Skin epidermis (tissue), 12 donors: ENCODE measurements at regions not wholly inside any gene's neighbourhood (a gene's known extent, or its start where the extent isn't known, plus 50 kb on each side); places are given as distances from the start of the nearest gene placed in this dataset.
"Not testable (repeated sequence)": the region's sequence is repeated elsewhere in the genome, so short reads cannot be mapped to it uniquely, and the experiment has no call there.

Experiments
- H3K27ac ChIP-seq, 21 experiments: fragments of 200-600 bp; sonication (generic) in 11 of 21; one replicate each; pipeline ENCODE4 v1.5.0; 2020; ENCODE audit warnings: mild to moderate bottlenecking in 3 of 21, inconsistent platforms in 2 of 21, moderate library complexity in 2 of 21
- H3K4me3 ChIP-seq, 7 experiments: fragments of 200-600 bp; sonication (generic) in 2 of 7; one replicate each; pipeline ENCODE4 v1.5.0; 2020; ENCODE audit warnings: inconsistent platforms in 2 of 7, mild to moderate bottlenecking in 2 of 7, moderate library complexity in 1 of 7

DNA sequence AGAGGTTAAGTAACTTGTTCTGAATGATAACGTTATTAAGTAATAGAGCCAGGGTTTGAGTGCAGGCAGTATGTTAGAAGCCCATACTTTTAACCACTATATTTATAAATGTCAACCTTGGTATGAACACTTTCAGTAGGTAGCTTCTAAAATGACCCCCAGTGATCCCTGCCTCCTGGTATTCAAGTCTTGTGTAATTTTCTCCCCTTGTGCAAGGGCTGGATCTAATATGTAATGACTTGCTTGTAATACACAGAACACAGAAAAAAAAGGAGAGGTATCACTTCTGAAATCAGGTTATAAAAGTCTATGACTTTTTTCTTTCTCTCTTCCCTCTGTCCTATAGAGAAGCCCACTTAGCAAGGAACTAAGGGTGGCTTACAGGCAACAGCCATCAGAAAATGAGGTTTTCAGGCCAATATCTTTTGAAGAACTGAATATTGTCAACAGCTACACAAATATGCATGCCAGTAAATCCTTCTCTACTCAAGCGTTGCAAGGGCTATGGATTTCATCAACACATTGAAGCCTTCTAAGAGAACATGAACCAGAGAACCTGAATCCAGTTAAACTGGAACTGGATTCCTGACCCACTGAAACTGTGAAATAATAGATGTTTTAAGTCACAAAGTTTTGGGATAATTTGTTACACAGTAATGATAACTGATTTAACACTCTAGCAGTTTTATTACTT lies 712.3 kb downstream of the METTL15 start:
- Histone ChIP-seq H3K4me3 (no peak overlapping the region), H3K27ac (no peak overlapping the region)

DNA sequence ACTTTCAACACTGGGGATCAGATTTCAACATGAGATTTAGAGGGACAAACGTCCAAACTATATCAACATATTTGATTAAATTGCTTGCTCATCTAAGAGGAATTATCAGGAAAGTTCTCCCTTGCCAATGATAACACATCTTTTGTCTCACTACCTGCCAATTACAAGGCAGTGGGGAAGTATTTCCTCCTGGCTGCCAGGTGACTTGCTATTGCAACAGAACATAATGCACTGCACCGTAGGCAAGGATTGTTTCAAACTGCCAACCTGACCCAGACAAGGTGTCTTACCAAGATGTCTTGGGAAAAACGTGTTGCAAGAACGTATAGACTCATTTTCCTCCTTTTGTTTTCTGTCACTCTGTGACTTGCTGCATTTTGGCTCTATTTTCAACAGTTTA lies 711.6 kb downstream of the METTL15 start:
- H3K27ac ChIP-seq, result no peak overlapping the region

DNA sequence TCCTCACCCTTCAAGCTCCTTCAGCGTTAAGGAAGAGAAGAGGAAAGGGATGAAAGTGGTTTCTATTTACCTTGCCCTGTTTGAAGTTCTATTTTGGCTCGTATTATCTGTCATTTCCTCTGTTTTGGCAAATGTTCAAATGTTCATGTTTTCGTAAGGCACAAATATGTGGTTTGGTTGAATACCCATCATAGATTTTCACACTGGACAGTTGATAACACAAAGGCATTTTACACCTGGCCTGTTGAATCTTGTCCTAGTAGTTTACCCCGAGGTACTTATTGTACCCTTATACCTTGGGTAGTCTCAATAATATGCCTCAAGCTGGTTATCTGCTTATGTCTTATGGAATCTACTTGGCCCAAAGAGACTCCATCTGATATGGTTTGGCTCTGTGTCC lies 706.9 kb downstream of the METTL15 start:
- Histone ChIP-seq H3K4me3 (no peak overlapping the region), H3K27ac (no peak overlapping the region)

More for the DNA sequence above, 711.6 kb downstream of the METTL15 start:
- no peak overlapping the region for H3K4me3 ChIP-seq

DNA sequence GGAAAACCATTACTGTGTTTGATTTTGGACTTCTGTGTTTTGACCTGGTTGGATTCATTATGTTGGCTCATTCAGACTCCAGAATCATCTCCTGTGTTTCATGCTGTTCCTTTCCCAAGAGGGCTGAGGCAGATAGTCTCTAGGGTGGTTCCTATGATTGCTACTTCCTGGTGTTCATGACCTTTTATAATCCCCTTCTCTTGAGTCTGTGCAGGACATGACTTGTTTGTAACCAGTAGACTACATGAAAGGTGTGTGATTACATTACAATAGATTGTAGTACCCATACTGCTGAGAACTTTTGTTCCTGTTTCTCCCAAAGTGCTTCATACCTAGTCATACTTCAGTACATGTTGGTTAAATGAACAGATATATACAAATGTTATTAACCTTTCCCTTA lies 700.6 kb downstream of the METTL15 start:
- Histone ChIP-seq H3K4me3 (no peak overlapping the region), H3K27ac (no peak overlapping the region)

DNA sequence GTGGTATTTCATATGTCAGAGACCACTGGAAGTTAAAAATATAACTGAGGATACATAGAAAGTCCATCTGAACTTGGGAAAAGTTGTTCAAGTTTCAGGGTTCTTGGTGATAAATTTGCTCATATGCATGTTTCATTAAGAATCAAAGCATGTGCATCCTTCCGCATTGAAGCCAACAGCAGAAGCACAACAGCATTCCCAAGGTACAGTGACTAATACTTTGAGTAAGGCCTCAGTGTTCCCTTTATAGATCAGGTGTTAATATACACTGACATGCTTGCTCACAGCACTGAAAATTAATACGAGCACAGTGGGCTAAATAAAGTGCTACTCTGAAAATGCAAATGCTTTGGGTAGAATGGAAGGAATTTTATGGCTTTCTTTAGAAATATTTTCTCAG lies 691.1 kb downstream of the METTL15 start:
- H3K27ac ChIP-seq, result no peak overlapping the region
- no peak overlapping the region for H3K4me3 ChIP-seq

DNA sequence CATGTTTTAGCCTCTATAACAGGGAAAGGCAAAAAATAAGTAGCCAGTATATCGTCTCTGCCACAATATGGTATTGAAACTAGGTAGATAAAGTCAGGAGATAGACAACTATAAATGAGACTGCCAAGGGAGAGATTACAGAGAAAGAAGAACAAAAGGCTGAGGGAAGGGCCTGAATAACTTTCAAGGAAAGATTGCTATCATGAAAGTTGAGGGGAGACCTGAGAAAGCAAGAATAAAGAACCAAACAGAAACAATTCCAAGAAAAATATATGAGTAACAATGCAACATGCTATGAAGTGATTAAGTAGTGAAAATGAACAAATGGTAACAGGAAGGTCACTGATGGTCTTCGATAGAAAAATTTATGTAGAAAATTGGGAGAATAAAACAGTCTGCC lies 690.1 kb downstream of the METTL15 start:
- H3K27ac ChIP-seq, result no peak overlapping the region
- no peak overlapping the region for H3K4me3 ChIP-seq

DNA sequence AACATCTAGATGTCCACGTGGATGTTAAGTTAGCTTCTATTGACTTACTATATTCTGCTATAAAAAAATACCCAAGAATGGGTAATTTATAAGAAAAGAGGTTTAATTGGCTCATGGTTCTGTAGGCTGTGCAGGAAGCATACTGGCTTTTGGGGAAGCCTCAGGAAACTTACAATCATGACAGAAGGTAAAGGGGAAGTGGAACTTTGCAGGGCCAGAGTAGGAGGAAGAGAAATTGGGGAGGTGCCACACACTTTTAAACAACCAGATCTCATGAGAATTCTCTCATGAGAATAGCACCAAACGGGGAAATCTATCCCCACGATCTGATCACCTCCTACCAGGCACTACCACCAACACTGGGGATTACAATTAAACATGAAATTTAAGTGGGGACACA lies 689.3 kb downstream of the METTL15 start:
- H3K27ac ChIP-seq, result no peak overlapping the region

DNA sequence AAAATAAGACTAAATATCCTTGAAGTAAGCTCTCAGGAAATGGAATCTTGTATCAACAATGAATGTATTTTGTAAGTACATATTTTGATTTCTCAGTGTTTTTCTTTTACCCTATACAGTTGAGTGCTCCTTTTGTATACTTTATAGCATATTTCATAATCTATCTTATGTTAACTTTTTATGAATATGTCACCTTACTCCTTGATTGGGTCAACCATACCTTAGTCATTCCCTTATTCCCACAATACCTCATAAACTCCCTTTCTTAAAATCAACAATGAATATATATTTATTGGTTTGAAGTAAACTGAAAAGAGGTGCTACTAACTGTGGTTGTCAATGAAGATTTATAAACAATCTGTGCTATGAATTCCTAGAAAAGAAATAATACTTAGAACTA lies 686.2 kb downstream of the METTL15 start:
- Histone ChIP-seq H3K27ac (no peak overlapping the region), H3K4me3 (no peak overlapping the region)

More for the DNA sequence above, 689.3 kb downstream of the METTL15 start:
- no peak overlapping the region for H3K4me3 ChIP-seq

DNA sequence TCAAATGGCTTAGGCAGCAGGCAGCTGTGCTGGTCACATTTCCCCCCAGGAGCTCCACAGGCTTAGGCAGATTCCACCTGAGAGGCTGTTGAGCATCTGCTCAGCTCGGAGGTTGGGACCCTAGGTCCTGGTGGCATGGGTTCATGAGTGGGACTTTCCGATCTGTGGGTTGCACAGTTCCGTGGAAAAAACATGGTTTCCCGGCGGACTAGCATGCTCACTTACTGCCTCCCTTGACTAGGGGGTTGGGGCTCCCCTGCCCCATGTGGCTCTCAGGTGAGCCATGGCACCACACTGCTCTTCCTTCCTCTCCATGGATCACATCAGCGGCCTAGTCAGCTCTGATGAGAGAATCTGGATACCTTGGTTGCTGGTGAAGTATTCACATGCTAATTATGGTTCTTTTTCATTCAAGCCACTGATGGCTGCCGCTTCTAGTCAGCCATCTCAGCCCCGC lies 685.1 kb downstream of the METTL15 start:
- H3K4me3 ChIP-seq, result no peak overlapping the region
- H3K27ac ChIP-seq, result no peak overlapping the region

DNA sequence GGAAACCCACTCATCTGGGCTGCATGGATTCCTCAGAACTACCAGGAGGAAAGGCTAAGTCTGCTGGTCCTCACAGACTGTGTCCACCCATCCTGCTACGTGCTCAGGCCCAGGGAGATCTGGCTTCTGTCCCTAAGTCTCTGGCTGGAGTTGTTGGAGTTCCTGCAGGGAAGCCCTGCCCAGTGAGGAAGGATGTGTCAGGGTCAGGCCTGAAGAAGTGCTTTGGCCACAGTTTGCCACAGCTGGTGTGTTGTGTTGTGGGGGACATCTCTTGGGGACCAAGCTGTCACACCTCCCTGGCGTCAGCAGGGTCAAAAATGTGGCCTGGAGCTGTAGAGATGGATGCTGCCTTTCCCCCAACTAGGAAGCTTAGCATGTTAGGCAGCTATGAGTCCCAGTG lies 684.7 kb downstream of the METTL15 start:
- Histone ChIP-seq H3K4me3 (no peak overlapping the region), H3K27ac (no peak overlapping the region)

DNA sequence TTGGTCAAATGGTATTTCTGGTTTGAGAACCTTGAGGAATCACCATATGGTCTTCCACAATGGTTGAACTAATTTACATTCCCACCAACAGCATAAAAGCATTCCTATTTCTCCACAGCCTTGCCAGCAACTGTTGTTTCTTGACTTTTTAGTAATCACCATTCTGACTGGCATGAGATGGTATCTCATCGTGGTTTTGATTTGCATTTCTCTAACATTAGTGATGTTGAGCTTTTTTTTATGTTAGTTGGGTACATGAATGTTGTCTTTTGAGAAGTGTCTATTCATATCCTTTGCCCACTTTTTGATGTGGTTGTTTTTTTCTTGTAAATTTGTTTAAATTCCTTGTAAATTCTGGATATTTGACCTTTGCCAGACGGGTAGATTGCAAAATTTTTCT lies 679.7 kb downstream of the METTL15 start:
- not testable (repeated sequence) for H3K27ac ChIP-seq, H3K4me3 ChIP-seq

DNA sequence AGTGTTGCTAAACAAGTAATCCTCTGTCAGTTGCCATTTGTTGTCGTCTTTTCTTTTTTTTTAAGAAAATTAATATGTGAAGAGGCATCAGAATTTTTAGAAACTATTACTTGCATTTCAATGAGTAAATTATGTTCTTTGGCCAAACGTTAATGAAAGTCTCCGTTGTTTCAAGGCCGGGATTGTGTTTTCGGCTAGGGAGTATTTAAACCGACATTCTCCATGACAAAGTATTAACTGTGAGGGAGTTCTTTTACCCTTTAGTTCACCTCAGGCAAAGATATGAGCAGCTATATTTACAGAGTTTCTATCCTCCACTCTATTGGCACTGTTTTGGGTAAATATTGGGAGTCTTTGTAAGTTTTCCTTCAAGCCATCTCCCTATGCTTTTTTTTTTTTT lies 668.9 kb downstream of the METTL15 start:
- H3K27ac ChIP-seq, result no peak overlapping the region
- H3K4me3 ChIP-seq, result no peak overlapping the region

DNA sequence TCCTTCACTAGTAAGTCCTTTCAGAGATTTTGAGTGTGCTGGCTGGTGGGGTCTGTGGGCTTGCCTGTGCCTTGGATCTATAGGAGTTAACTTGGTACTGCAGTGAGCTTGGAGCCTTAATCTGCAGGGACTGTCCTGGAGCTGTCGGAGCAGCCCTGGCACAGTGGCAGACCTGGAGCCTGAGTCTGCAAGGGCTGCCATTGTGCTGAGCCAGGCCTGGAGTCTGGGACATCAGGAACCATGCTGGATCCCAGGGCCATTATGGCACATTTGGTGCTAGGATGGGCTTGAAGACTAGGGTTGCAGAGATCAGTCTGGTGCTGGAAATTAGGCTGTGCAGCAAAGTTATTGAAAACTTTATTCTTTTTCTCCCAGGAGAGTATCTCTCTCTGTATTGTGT lies 665.4 kb downstream of the METTL15 start:
- Histone ChIP-seq H3K27ac (no peak overlapping the region), H3K4me3 (no peak overlapping the region)

DNA sequence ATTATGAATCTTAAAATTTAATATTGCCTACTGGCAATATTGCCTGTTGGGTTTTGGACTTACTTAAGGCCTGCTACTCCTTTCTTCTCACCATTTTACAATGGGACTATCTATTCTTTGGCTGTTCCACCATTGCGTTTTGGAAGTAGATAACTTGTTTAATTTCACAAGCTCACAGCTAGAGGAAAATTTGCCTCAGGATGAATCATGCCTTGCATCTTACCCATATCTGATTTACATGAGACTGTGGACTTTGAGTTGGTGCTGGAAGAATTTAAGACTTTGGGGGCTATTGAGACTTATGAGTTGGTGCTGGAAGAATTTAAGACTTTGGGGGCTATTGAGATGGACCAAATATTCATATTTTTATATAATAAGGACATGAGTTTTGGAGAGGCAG lies 662.6 kb downstream of the METTL15 start:
- Histone ChIP-seq H3K27ac (no peak overlapping the region), H3K4me3 (no peak overlapping the region)

DNA sequence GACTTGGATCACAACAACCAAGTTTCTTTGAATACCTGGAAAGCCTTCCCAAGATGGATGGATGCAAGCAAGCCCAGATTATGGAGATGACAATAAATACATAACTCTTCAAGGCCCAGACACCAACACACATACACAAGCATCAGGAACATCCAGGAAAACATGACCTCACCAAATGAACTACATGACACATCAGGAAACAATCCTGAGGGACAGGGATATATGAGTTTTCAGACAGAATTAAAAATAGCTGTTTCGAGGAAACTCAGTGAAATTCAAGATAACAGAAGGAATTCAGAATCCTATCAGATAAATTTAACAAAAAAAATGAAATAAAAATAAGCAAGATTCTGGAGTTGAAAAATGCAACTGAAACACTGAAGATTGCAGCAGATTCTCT lies 659.4 kb downstream of the METTL15 start:
- Histone ChIP-seq H3K27ac (no peak overlapping the region), H3K4me3 (no peak overlapping the region)

DNA sequence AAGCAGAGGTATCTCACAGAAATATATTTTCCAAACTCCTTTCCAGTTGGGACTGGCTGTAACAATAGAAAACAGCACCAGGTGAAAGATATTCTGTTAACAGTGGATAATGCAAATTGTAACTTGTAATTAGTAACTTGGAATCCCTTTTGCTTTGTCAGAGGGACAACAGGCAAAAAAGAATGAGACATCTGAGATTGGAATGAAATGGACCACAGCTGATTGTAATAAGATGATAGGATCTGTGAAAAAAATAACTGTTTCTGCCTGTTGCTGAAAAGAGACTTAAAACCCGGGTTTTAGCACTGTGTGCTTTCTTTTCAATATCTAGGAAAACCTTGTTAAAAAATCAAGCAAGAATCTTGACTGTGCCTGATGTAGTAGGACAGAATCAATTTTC lies 655.7 kb downstream of the METTL15 start:
- no peak overlapping the region for H3K27ac ChIP-seq
- H3K4me3 ChIP-seq, result no peak overlapping the region

DNA sequence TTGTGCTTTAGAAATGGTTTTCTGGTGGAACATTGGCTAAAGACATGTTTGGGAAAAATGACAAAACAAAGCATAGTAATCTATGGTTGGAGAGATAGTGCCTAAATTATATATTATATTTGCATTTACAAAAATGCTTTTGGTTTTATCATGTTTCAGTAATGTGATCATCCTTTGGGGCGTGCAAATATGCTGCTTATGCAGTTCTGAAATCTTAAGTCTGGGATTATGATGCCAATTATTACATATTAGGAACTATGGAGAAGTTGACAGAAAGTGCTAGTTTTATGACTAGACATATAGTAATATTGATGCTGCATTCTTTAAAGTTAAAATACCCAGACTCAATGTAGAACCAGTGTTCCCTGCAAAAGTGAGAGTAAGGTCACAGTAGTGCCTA lies 655.0 kb downstream of the METTL15 start:
- Histone ChIP-seq H3K27ac (no peak overlapping the region), H3K4me3 (no peak overlapping the region)

DNA sequence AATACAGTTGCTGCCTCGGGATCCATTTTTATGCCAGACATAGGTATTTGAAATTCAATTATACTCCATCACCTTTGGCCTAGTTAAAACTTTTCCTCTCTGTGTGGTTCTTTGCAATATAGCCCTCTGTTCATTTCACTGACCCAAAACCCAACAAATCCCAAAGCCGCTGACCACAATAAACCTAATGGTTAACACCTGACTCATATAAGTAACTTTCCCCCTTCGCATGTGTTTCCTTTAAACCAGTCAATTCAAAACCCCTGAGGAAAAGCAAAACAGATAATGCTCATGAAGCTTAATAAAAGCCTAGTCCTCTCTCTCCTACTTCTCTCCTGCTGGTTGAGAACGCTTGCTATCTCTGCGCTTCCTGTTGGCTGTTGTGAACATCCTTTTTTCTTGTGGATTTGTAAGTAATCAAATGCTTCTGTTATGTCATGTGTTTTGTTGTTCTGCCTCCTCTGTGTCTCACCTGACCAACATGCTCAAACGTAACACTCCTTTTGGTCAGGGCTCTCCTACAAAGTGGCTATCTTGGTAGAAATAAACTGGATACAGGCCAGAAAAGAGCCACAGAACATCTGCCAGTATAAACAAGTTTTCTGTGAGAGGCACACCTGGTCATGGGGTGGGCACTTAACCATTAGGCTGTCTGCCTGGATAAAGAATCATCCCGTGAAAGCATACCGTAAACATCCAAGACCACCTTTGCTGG lies 652.6 kb downstream of the METTL15 start:
- Histone ChIP-seq H3K27ac (no peak overlapping the region), H3K4me3 (no peak overlapping the region)

DNA sequence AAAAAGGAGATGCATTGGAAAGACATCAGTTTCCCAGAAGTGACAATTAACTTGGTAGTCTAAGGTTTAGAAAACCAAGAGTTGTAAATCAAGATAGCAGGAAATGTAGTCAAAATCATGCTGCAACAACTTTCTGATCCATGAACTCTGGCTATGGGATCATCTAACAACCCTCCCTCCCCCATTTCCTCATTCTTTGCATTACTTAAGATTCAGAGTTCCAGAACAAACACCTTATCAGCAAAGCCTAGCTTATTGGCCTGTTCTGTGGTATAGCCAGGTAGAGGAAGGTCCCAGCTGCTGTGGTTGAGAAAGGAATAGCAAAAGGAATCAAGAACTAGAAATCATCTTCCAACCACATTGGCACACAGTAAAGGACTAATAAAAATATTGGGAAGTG lies 651.1 kb downstream of the METTL15 start:
- no peak overlapping the region for H3K4me3 ChIP-seq
- H3K27ac ChIP-seq, result no peak overlapping the region

DNA sequence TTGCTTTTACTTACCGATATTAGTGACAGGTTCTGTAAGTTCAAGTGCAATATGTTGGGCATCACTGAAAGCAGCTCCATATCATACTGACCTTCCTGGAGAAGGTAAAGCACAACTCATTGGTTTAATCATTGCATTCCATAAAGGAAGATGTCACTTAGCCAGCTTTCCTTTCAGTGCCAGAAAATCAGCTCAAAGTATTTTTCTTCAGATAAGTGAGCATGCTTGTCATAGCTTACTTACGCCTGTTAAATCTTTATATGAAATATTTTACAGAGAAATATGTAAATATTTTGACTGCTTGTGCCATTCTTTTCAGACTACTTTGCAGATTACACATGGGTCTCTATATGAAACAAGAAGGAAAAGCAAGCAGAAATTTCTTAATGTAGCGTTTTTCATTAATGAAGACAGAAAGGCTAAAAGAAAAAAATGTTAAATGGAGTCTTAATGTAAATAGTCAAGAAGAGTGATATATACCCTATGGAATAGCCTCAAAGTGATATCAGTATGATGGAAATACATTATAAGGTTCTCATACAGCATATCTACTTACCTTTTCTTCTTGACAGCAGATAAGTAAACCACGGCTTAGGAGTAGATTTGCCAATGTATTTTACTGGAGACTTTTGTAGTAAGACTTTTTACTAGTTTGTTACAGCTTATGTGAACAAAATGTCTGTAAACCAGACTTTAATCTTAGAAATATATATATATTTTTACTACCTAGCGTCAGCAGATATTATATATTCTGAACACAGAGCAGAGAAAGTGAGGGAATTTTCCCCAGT lies 649.7 kb downstream of the METTL15 start:
- H3K4me3 ChIP-seq, result no peak overlapping the region
- H3K27ac ChIP-seq, result no peak overlapping the region

DNA sequence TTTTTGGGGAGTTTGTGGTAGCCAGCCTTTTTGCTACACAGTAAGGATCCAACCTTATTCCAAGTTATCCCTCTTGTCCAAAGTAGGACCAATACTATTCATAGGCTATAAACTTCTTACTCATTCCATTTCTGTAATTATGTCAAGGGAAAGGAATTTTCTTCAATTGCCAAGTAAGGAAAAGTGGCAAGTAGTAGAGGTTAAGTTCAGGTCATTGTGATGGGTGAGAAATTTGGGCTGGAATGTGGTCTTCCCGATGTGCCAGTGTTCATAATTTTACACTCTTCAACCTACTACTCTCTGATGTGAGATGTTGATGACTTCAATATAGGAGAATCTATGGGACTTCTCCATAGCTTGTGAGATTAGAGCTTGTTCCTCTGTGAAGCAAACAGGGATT lies 648.8 kb downstream of the METTL15 start:
- H3K27ac ChIP-seq, result no peak overlapping the region
- H3K4me3 ChIP-seq, result no peak overlapping the region
